ENCODE measurements at regions not wholly inside any gene's neighbourhood (a gene's known extent, or its start where the extent isn't known, plus 50 kb on each side); places are given as distances from the start of the nearest gene placed in this dataset.

GRCh38 chr11:40062616-40063015, 1396.8 kb downstream of the LRRC4C start:
- Histone ChIP-seq H3K27me3 (ENCODE audit: low read depth, low read length) (no peaks in the 10 kb centered on the region), H3K4me3 (ENCODE audit: low read length) (no peak overlapping the region), H4K20me1 (ENCODE audit: insufficient read depth, low read length) (no peaks in the 10 kb centered on the region), H3K4me1 (ENCODE audit: low read length) (no peaks in the 10 kb centered on the region), H2AFZ (ENCODE audit: low read depth, low read length) (no peak overlapping the region), H3K4me2 (ENCODE audit: low read length) (no peak overlapping the region), H3K9me3 (ENCODE audit: insufficient read depth, low read length) (no peaks in the 10 kb centered on the region), H3K36me3 (replicated peaks; ENCODE audit: low read depth, low read length) (no peaks in the 10 kb centered on the region), H3K27ac (ENCODE audit: low read length) (no peak overlapping the region), H3K9ac (ENCODE audit: low read length) (no peak overlapping the region), H3K79me2 (ENCODE audit: low read length) (no peaks in the 10 kb centered on the region)
- TF ChIP-seq EZH2phosphoT487 (IDR thresholded peaks at IDR 0.05; ENCODE audit: low read depth): no peak

- Histone ChIP-seq H3K9ac (ENCODE audit: low read length) (no peak overlapping the region), H3K27ac (ENCODE audit: low read length) (no peak overlapping the region), H3K9me3 (ENCODE audit: insufficient read depth, low read length) (no peaks in the 10 kb centered on the region), H4K20me1 (ENCODE audit: insufficient read depth, low read length) (no peaks in the 10 kb centered on the region), H3K79me2 (ENCODE audit: low read length) (no peaks in the 10 kb centered on the region), H3K4me1 (ENCODE audit: low read length) (no peaks in the 10 kb centered on the region), H3K4me2 (ENCODE audit: low read length) (no peak overlapping the region), H3K4me3 (ENCODE audit: low read length) (no peak overlapping the region), H3K27me3 (ENCODE audit: low read depth, low read length) (no peaks in the 10 kb centered on the region), H2AFZ (ENCODE audit: low read depth, low read length) (no peak overlapping the region), H3K36me3 (replicated peaks; ENCODE audit: low read depth, low read length) (no peaks in the 10 kb centered on the region)
- TF ChIP-seq EZH2phosphoT487 (IDR thresholded peaks at IDR 0.05; ENCODE audit: low read depth): no peak
- TF ChIP-seq, protein P1, sequence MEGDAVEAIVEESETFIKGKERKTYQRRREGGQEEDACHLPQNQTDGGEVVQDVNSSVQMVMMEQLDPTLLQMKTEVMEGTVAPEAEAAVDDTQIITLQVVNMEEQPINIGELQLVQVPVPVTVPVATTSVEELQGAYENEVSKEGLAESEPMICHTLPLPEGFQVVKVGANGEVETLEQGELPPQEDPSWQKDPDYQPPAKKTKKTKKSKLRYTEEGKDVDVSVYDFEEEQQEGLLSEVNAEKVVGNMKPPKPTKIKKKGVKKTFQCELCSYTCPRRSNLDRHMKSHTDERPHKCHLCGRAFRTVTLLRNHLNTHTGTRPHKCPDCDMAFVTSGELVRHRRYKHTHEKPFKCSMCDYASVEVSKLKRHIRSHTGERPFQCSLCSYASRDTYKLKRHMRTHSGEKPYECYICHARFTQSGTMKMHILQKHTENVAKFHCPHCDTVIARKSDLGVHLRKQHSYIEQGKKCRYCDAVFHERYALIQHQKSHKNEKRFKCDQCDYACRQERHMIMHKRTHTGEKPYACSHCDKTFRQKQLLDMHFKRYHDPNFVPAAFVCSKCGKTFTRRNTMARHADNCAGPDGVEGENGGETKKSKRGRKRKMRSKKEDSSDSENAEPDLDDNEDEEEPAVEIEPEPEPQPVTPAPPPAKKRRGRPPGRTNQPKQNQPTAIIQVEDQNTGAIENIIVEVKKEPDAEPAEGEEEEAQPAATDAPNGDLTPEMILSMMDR (IDR thresholded peaks at IDR 0.05; ENCODE audit: low read depth, low read length): no peak
These were observed 1398.2 kb downstream of the LRRC4C start for GRCh38 chr11:40061221-40061620.

DNA sequence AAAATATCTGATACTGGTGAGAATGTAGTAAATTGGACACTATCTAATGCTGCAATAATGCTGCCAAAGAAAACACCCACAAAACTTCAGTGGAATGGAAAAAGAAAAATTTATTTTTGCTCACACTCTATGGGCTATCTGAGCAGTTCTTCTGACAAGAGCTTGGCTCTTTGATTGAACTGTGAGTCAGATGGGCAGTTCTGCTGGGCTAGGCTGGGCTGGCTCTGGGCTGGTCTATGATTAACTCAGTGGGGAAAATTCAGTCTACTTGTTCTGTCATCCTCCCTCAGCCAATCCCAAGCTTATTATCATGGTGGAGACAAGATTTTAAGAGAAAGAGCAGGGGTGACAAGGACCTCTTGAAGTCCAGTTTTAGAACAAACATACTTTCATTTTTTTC, 1404.8 kb downstream of the LRRC4C start:
- Histone ChIP-seq H2AFZ (ENCODE audit: low read depth, low read length) (no peak overlapping the region), H3K9ac (ENCODE audit: low read length) (no peak overlapping the region), H3K4me1 (ENCODE audit: low read length) (no peaks in the 10 kb centered on the region), H3K9me3 (ENCODE audit: insufficient read depth, low read length) (no peaks in the 10 kb centered on the region), H3K27me3 (ENCODE audit: low read depth, low read length) (no peaks in the 10 kb centered on the region), H3K4me3 (ENCODE audit: low read length) (no peak overlapping the region), H3K36me3 (replicated peaks; ENCODE audit: low read depth, low read length) (no peaks in the 10 kb centered on the region), H4K20me1 (ENCODE audit: insufficient read depth, low read length) (no peaks in the 10 kb centered on the region), H3K79me2 (ENCODE audit: low read length) (no peaks in the 10 kb centered on the region), H3K27ac (ENCODE audit: low read length) (no peak overlapping the region), H3K4me2 (ENCODE audit: low read length) (no peak overlapping the region)
- TF ChIP-seq EZH2phosphoT487 (IDR thresholded peaks at IDR 0.05; ENCODE audit: low read depth): no peak
- TF ChIP-seq, protein P1 (IDR thresholded peaks at IDR 0.05; ENCODE audit: low read depth, low read length): no peak

GRCh38 chr11:40045312-40045711, 1414.1 kb downstream of the LRRC4C start:
- Histone ChIP-seq H3K27me3 (ENCODE audit: low read depth, low read length) (no peaks in the 10 kb centered on the region), H2AFZ (ENCODE audit: low read depth, low read length) (no peak overlapping the region), H3K4me1 (ENCODE audit: low read length) (no peaks in the 10 kb centered on the region), H3K27ac (ENCODE audit: low read length) (no peak overlapping the region), H3K79me2 (ENCODE audit: low read length) (no peaks in the 10 kb centered on the region), H3K4me3 (ENCODE audit: low read length) (no peak overlapping the region), H3K9me3 (ENCODE audit: insufficient read depth, low read length) (no peaks in the 10 kb centered on the region), H4K20me1 (ENCODE audit: insufficient read depth, low read length) (no peaks in the 10 kb centered on the region), H3K9ac (ENCODE audit: low read length) (no peak overlapping the region), H3K36me3 (replicated peaks; ENCODE audit: low read depth, low read length) (no peaks in the 10 kb centered on the region), H3K4me2 (ENCODE audit: low read length) (no peak overlapping the region)
- TF ChIP-seq, protein P1 (IDR thresholded peaks at IDR 0.05; ENCODE audit: low read depth, low read length): no peak
- no peak for TF ChIP-seq EZH2phosphoT487 (IDR thresholded peaks at IDR 0.05; ENCODE audit: low read depth)

- Histone ChIP-seq H3K27ac (ENCODE audit: low read length) (no peak overlapping the region), H4K20me1 (ENCODE audit: insufficient read depth, low read length) (no peaks in the 10 kb centered on the region), H2AFZ (ENCODE audit: low read depth, low read length) (no peak overlapping the region), H3K4me3 (ENCODE audit: low read length) (no peak overlapping the region), H3K9ac (ENCODE audit: low read length) (no peak overlapping the region), H3K4me2 (ENCODE audit: low read length) (no peak overlapping the region), H3K36me3 (replicated peaks; ENCODE audit: low read depth, low read length) (no peaks in the 10 kb centered on the region), H3K79me2 (ENCODE audit: low read length) (no peaks in the 10 kb centered on the region), H3K9me3 (ENCODE audit: insufficient read depth, low read length) (no peaks in the 10 kb centered on the region), H3K4me1 (ENCODE audit: low read length) (no peaks in the 10 kb centered on the region), H3K27me3 (ENCODE audit: low read depth, low read length) (no peaks in the 10 kb centered on the region)
- TF ChIP-seq EZH2phosphoT487 (IDR thresholded peaks at IDR 0.05; ENCODE audit: low read depth): no peak
- TF ChIP-seq, protein P1 (IDR thresholded peaks at IDR 0.05; ENCODE audit: low read depth, low read length): no peak
These were observed 1422.4 kb downstream of the LRRC4C start for GRCh38 chr11:40037005-40037404.
